ENCODE measurements at regions not wholly inside any gene's neighbourhood (a gene's known extent, or its start where the extent isn't known, plus 50 kb on each side); places are given as distances from the start of the nearest gene placed in this dataset.

- H3K9ac ChIP-seq (ENCODE audit: low read length) = no peak overlapping the region
- H3K4me3 ChIP-seq (replicated peaks in 1 of 2; ENCODE audit: low read depth in 1 of 2, low read length in 2 of 2) = no peak overlapping the region
- no peaks in the 10 kb centered on the region for H3K9me3 ChIP-seq (ENCODE audit: control insufficient read depth in 1 of 2, insufficient read depth in 1 of 2, low read depth in 1 of 2, low read length in 2 of 2)
- TF ChIP-seq CBX3 (IDR thresholded peaks at IDR 0.05; ENCODE audit: low read depth) (no peak), MAX (IDR thresholded peaks at IDR 0.05) (no peak), ZNF274 (IDR thresholded peaks at IDR 0.05; ENCODE audit: low read depth, low read length) (no peak), ZBTB33 (IDR thresholded peaks at IDR 0.05; ENCODE audit: extremely low read depth, insufficient replicate concordance, low read length) (no peak), EZH2phosphoT487 (IDR thresholded peaks at IDR 0.05; ENCODE audit: borderline replicate concordance) (no peak)
- ChIA-PET POLR2A (no interaction called here), RAD21 (ENCODE audit: low non-redundant PET in 1 of 2, low total read pairs in 2 of 2, uncharacterized antibody in 2 of 2, unreplicated experiment in 2 of 2) (no interaction called here), CTCF (no interaction called here)
- intact Hi-C loops (cut with micrococcal nuclease) = no loop called here
- DNase-seq (ENCODE audit: low read depth, low spot score) (no peak), ATAC-seq (no peak)
- no peak overlapping the region for H3K4me2 ChIP-seq (ENCODE audit: low read length)
- H3K4me1 ChIP-seq (ENCODE audit: control insufficient read depth in 1 of 2, insufficient read depth in 2 of 2, low read length in 2 of 2) = no peaks in the 10 kb centered on the region
- no peaks in the 10 kb centered on the region for H3K36me3 ChIP-seq (ENCODE audit: control insufficient read depth in 1 of 2, insufficient read depth in 2 of 2, low read length in 2 of 2)
- no peaks in the 10 kb centered on the region for H3K27me3 ChIP-seq (ENCODE audit: insufficient read depth, low read length)
- no peaks in the 10 kb centered on the region for H3K9me2 ChIP-seq (ENCODE audit: insufficient read depth)
- BruUV-seq (replicated peaks) = no TSS peak
- no peak overlapping the region for H2AFZ ChIP-seq (ENCODE audit: low read depth, low read length, poor library complexity, severe bottlenecking)
- H4K20me1 ChIP-seq (ENCODE audit: insufficient read depth) = no peaks in the 10 kb centered on the region
- H3K79me2 ChIP-seq (ENCODE audit: insufficient read depth, low read length) = no peaks in the 10 kb centered on the region
- H3K27ac ChIP-seq (ENCODE audit: low read depth, low read length) = no peak overlapping the region
Observed at GRCh38 chr7:34567906-34568305, 90.1 kb upstream of the NPSR1 start.

GRCh38 chr7:34569975-34570699 is 87.9 kb upstream of the NPSR1 start:
- ChIA-PET RAD21 (ENCODE audit: low non-redundant PET in 1 of 2, low total read pairs in 2 of 2, uncharacterized antibody in 2 of 2, unreplicated experiment in 2 of 2) (no interaction called here), POLR2A (no interaction called here), CTCF (no interaction called here)
- ATAC-seq (no peak), DNase-seq (ENCODE audit: low read depth, low spot score) (no peak)
- no peak overlapping the region for H3K4me3 ChIP-seq (replicated peaks in 1 of 2; ENCODE audit: low read depth in 1 of 2, low read length in 2 of 2)
- no peaks in the 10 kb centered on the region for H3K27me3 ChIP-seq (ENCODE audit: insufficient read depth, low read length)
- H4K20me1 ChIP-seq (ENCODE audit: insufficient read depth) = no peaks in the 10 kb centered on the region
- H3K9me2 ChIP-seq (ENCODE audit: insufficient read depth) = no peaks in the 10 kb centered on the region
- no peak overlapping the region for H3K4me2 ChIP-seq (ENCODE audit: low read length)
- H2AFZ ChIP-seq (ENCODE audit: low read depth, low read length, poor library complexity, severe bottlenecking) = no peak overlapping the region
- H3K9me3 ChIP-seq (ENCODE audit: control insufficient read depth in 1 of 2, insufficient read depth in 1 of 2, low read depth in 1 of 2, low read length in 2 of 2) = no peaks in the 10 kb centered on the region
- H3K79me2 ChIP-seq (ENCODE audit: insufficient read depth, low read length) = no peaks in the 10 kb centered on the region
- H3K27ac ChIP-seq (ENCODE audit: low read depth, low read length) = no peak overlapping the region
- intact Hi-C loops (cut with micrococcal nuclease) = no loop called here
- H3K9ac ChIP-seq (ENCODE audit: low read length) = no peak overlapping the region
- no peaks in the 10 kb centered on the region for H3K36me3 ChIP-seq (ENCODE audit: control insufficient read depth in 1 of 2, insufficient read depth in 2 of 2, low read length in 2 of 2)
- no peaks in the 10 kb centered on the region for H3K4me1 ChIP-seq (ENCODE audit: control insufficient read depth in 1 of 2, insufficient read depth in 2 of 2, low read length in 2 of 2)
- no TSS peak for BruUV-seq (replicated peaks)
- TF ChIP-seq MAX (IDR thresholded peaks at IDR 0.05) (no peak), YY1 (IDR thresholded peaks at IDR 0.05; ENCODE audit: extremely low read depth, insufficient replicate concordance, low read depth, low read length) (no peak), REST (IDR thresholded peaks at IDR 0.05; ENCODE audit: low read depth) (no peak), CBX3 (IDR thresholded peaks at IDR 0.05; ENCODE audit: low read depth) (no peak), RAD21 (IDR thresholded peaks at IDR 0.05; ENCODE audit: low read depth) (no peak), ZNF274 (IDR thresholded peaks at IDR 0.05; ENCODE audit: low read depth, low read length) (no peak), ELF1 (IDR thresholded peaks at IDR 0.05; ENCODE audit: borderline replicate concordance, low read depth) (no peak), EZH2 (IDR thresholded peaks at IDR 0.05) (no peak), CEBPB (IDR thresholded peaks at IDR 0.05; ENCODE audit: low read depth) (no peak), FOSL1 (IDR thresholded peaks at IDR 0.05; ENCODE audit: low read depth) (no peak), POLR2A (IDR thresholded peaks at IDR 0.05; ENCODE audit: borderline replicate concordance, extremely low read depth, insufficient read depth, insufficient read length) (no peak), SIN3A (IDR thresholded peaks at IDR 0.05; ENCODE audit: low read depth) (no peak), EGR1 (IDR thresholded peaks at IDR 0.05; ENCODE audit: low read depth) (no peak)
